ENCODE measurements at regions not wholly inside any gene's neighbourhood (a gene's known extent, or its start where the extent isn't known, plus 50 kb on each side); places are given as distances from the start of the nearest gene placed in this dataset.

DNA sequence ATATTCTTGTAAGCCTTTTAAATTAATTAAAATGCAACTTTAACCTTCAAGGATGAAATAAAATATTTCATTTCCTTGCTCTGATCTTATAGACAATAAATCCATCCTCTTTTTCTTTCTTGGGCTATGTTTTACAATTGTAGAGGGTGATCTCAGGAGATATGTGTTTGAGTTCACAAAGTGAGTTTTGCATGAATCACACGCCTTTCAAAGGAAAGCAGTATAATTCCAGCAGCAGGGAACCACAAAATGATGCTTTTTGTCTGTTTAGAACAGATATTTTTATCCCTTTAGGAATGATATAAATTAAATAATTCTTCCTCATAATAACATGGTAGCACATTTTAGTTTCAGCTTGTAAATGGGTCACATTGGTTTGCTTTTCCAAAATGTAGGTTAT is 191.2 kb downstream of the SEMA6D start:
- Histone ChIP-seq H2BK5ac (ENCODE audit: low read depth, low read length) (no peak overlapping the region), H2BK12ac (ENCODE audit: low read depth, low read length) (no peak overlapping the region), H4K20me1 (replicated peaks in 1 of 2; ENCODE audit: control insufficient read depth in 1 of 2, insufficient read depth in 2 of 2, low read length in 2 of 2) (no peaks in the 10 kb centered on the region), H2AFZ (ENCODE audit: low read length) (no peak overlapping the region), H3K4me3 (ENCODE audit: extremely low read depth in 1 of 4, insufficient read depth in 2 of 4, low read depth in 3 of 4, low read length in 4 of 4) (no peak overlapping the region), H3K56ac (replicated peaks; ENCODE audit: insufficient read length, low read depth, low read length) (no peak overlapping the region), H3K18ac (ENCODE audit: extremely low read depth, low read length) (no peak overlapping the region), H2BK120ac (replicated peaks; ENCODE audit: low read depth, low read length) (no peak overlapping the region), H3K27ac (ENCODE audit: low read depth, low read length) (no peak overlapping the region), H3K4ac (replicated peaks; ENCODE audit: insufficient read length, low read depth, low read length) (no peak overlapping the region), H3K79me2 (ENCODE audit: control insufficient read depth in 1 of 2, insufficient read depth in 2 of 2, low read length in 2 of 2) (no peaks in the 10 kb centered on the region), H4K91ac (replicated peaks; ENCODE audit: insufficient read length, low read length) (no peak overlapping the region), H3K23me2 (ENCODE audit: low read depth, low read length) (no peaks in the 10 kb centered on the region), H3K9ac (replicated peaks in 1 of 4; ENCODE audit: extremely low read depth in 1 of 4, low read depth in 3 of 4, low read length in 3 of 4) (no peak overlapping the region), H3K9me3 (ENCODE audit: insufficient read depth in 2 of 2, low read depth in 1 of 2, low read length in 1 of 2) (peaks cover under 1 to 3% of the 10 kb centered on the region in 2 experiments; a peak in 2 of 4 replicates), H4K8ac (ENCODE audit: extremely low read depth, insufficient read depth, low read length) (no peak overlapping the region), H3K79me1 (ENCODE audit: low read depth, low read length) (no peaks in the 10 kb centered on the region), H2BK20ac (ENCODE audit: low read length) (no peak overlapping the region), H3K36me3 (ENCODE audit: control insufficient read depth in 2 of 4, insufficient read depth in 4 of 4, low read length in 3 of 4) (no peaks in the 10 kb centered on the region), H3K23ac (ENCODE audit: insufficient read length) (no peak overlapping the region), H3K27me3 (replicated peaks in 1 of 4; ENCODE audit: control insufficient read depth in 3 of 4, extremely low read depth in 1 of 4, insufficient read depth in 3 of 4, low read length in 3 of 4) (no peaks in the 10 kb centered on the region), H2AK5ac (ENCODE audit: low read depth, low read length) (no peak overlapping the region), H2BK15ac (ENCODE audit: low read length) (no peak overlapping the region), H4K5ac (ENCODE audit: insufficient read length, low read depth, low read length) (no peak overlapping the region), H3K4me1 (replicated peaks in 1 of 4; ENCODE audit: control insufficient read depth in 3 of 4, insufficient read depth in 4 of 4, low read length in 3 of 4) (no peaks in the 10 kb centered on the region), H3K14ac (ENCODE audit: insufficient read length) (no peak overlapping the region), H3K4me2 (ENCODE audit: insufficient read depth in 1 of 2, low read depth in 2 of 2, low read length in 2 of 2) (no peak overlapping the region)
- ChIA-PET CTCF (ENCODE audit: partially characterized antibody) (no interaction called here), POLR2A (ENCODE audit: partially characterized antibody) (no interaction called here)
- DNase-seq (ENCODE audit: low read depth in 1 of 2, low spot score in 2 of 2), result no peak
- 91% methylated on average over 1 of the region's 1 CpG; no CpG with 5 or more reads in 1 of the 2 experiments for WGBS, 2 experiments (ENCODE audit: extremely low coverage in 1 of 2, insufficient coverage in 1 of 2, insufficient read length in 1 of 2, insufficient replicate concordance in 2 of 2, low coverage in 1 of 2, low lambda C conversion rate in 2 of 2, missing lambda C conversion rate in 1 of 2)
- FAIRE-seq, result no peak
- TF ChIP-seq, protein P1, sequence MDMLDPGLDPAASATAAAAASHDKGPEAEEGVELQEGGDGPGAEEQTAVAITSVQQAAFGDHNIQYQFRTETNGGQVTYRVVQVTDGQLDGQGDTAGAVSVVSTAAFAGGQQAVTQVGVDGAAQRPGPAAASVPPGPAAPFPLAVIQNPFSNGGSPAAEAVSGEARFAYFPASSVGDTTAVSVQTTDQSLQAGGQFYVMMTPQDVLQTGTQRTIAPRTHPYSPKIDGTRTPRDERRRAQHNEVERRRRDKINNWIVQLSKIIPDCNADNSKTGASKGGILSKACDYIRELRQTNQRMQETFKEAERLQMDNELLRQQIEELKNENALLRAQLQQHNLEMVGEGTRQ (IDR thresholded peaks at IDR 0.05; ENCODE audit: low read length), result no peak
- TF ChIP-seq RNF2 (IDR thresholded peaks at IDR 0.05; ENCODE audit: borderline replicate concordance, low read depth, low read length, missing control alignments, poor library complexity, severe bottlenecking), result no peak
- TF ChIP-seq CBX5 (IDR thresholded peaks at IDR 0.05; ENCODE audit: low read depth, low read length), result no peak
- TF ChIP-seq CHD2 (IDR thresholded peaks at IDR 0.05; ENCODE audit: low read length), result no peak
- no peak for TF ChIP-seq ZNF274 (IDR thresholded peaks at IDR 0.05; ENCODE audit: borderline replicate concordance, extremely low read depth, low read length)
- no peak for TF ChIP-seq TEAD4 (IDR thresholded peaks at IDR 0.05; ENCODE audit: low read depth, low read length)
